Vagina (tissue), 2 donors: ENCODE measurements at regions not wholly inside any gene's neighbourhood (a gene's known extent, or its start where the extent isn't known, plus 50 kb on each side); places are given as distances from the start of the nearest gene placed in this dataset.
"Not testable (repeated sequence)": the region's sequence is repeated elsewhere in the genome, so short reads cannot be mapped to it uniquely, and the experiment has no call there.

Experiments
- DNase-seq, 2 donors: peaks; one replicate each; pipeline ENCODE4 v3.0.0-alpha.2; 2017; ENCODE audit errors: extremely low spot score in 2 of 2
- H3K27ac ChIP-seq: fragments of 200-600 bp; sonication (generic); one replicate; pipeline ENCODE4 v1.5.1; 2019
- H3K27me3 ChIP-seq: fragments of 200-600 bp; sonication (generic); one replicate; pipeline ENCODE4 v1.5.1; 2019
- H3K36me3 ChIP-seq, 2 donors: fragments of 200-600 bp; sonication (generic); one replicate each; pipeline ENCODE4 v1.5.1; 2017 to 2019
- H3K4me1 ChIP-seq: fragments of 200-600 bp; sonication (generic); one replicate; pipeline ENCODE4 v1.5.1; 2019
- H3K4me3 ChIP-seq, 2 donors: fragments of 200-600 bp; sonication (generic); 1 replicate in 1 of 2; 2 replicates in 1 of 2; pipeline ENCODE4 v1.5.1; 2016 to 2019
- H3K9me3 ChIP-seq: fragments of 200-600 bp; sonication (generic); one replicate; pipeline ENCODE4 v1.5.1; 2019
- intact Hi-C: fragments of 100-400 bp; cut with DNase I; formaldehyde crosslinking; loops from one replicate; pipeline ENCODE4 v1.15.1; 2023

GRCh38 chr16:33978784-33979183 lies 519.4 kb downstream of the TP53TG3F start:
- intact Hi-C loops, DNase-seq, H3K4me3 ChIP-seq: not testable (repeated sequence)

GRCh38 chr16:33979613-33980012 lies 520.2 kb downstream of the TP53TG3F start:
- H3K36me3 ChIP-seq, intact Hi-C loops, H3K27me3 ChIP-seq, H3K4me3 ChIP-seq, H3K4me1 ChIP-seq, DNase-seq, H3K27ac ChIP-seq, H3K9me3 ChIP-seq: not testable (repeated sequence)

More at GRCh38 chr16:33978784-33979183, 519.4 kb downstream of the TP53TG3F start:
- H3K27ac ChIP-seq, H3K4me1 ChIP-seq, H3K27me3 ChIP-seq, H3K9me3 ChIP-seq, H3K36me3 ChIP-seq: not testable (repeated sequence)

- DNase-seq, H3K27ac ChIP-seq, H3K4me3 ChIP-seq, H3K4me1 ChIP-seq, intact Hi-C loops, H3K9me3 ChIP-seq, H3K27me3 ChIP-seq, H3K36me3 ChIP-seq: not testable (repeated sequence)
Measured at GRCh38 chr16:33980736-33981135, 521.3 kb downstream of the TP53TG3F start.

- H3K4me1 ChIP-seq, H3K36me3 ChIP-seq, intact Hi-C loops, H3K27me3 ChIP-seq, H3K27ac ChIP-seq, H3K9me3 ChIP-seq, DNase-seq, H3K4me3 ChIP-seq: not testable (repeated sequence)
Measured at GRCh38 chr16:33984428-33984827, 525.0 kb downstream of the TP53TG3F start.

GRCh38 chr16:33986521-33986920 lies 527.1 kb downstream of the TP53TG3F start:
- DNase-seq, intact Hi-C loops, H3K36me3 ChIP-seq, H3K27me3 ChIP-seq, H3K4me1 ChIP-seq, H3K4me3 ChIP-seq, H3K27ac ChIP-seq, H3K9me3 ChIP-seq: not testable (repeated sequence)

DNA sequence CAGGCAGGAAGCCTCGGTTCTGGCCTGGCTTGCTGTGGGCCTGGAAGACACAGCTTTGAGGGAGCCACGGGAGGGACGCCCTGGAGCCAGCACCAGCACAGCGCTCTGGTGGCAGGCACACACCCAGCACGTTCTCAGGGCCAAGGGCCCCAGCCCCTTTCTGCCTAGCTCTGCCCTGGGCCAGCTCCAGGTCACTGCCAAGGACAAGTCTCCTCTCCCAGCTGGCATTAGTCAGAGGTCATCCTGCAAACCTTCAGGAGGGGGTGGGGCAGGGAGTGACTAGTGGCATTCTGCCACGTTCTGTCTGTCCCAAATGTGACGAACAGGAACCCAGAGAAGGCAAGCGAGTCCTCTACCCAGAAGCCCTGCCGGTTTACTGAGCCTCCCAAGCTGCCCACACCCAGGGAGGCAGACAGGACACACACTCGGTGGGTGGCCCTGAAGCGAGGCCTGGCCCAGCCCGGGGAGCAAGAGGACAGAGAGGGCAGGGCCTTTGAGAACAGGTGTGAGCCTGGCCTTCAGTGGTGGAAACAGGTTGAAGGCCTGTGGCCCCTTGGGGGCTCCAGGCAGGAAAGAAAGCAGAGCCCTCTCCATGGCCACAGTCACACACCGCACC lies 528.0 kb downstream of the TP53TG3F start:
- H3K4me3 ChIP-seq, H3K27ac ChIP-seq, H3K4me1 ChIP-seq, intact Hi-C loops, H3K27me3 ChIP-seq, H3K36me3 ChIP-seq, H3K9me3 ChIP-seq, DNase-seq: not testable (repeated sequence)

GRCh38 chr16:33988012-33988411 lies 528.6 kb downstream of the TP53TG3F start:
- H3K36me3 ChIP-seq, DNase-seq, H3K9me3 ChIP-seq, H3K4me3 ChIP-seq, H3K4me1 ChIP-seq, H3K27me3 ChIP-seq, intact Hi-C loops, H3K27ac ChIP-seq: not testable (repeated sequence)

GRCh38 chr16:33990488-33990887 lies 531.1 kb downstream of the TP53TG3F start:
- H3K9me3 ChIP-seq, DNase-seq, intact Hi-C loops, H3K4me1 ChIP-seq, H3K27ac ChIP-seq, H3K36me3 ChIP-seq, H3K4me3 ChIP-seq, H3K27me3 ChIP-seq: not testable (repeated sequence)

- peak in 1 of 2 donors; percentile 20 for DNase-seq
- H3K9me3 ChIP-seq, H3K36me3 ChIP-seq, H3K27ac ChIP-seq, H3K4me3 ChIP-seq, H3K27me3 ChIP-seq, intact Hi-C loops, H3K4me1 ChIP-seq: not testable (repeated sequence)
Measured at GRCh38 chr16:33992513-33993177, 533.2 kb downstream of the TP53TG3F start.

DNA sequence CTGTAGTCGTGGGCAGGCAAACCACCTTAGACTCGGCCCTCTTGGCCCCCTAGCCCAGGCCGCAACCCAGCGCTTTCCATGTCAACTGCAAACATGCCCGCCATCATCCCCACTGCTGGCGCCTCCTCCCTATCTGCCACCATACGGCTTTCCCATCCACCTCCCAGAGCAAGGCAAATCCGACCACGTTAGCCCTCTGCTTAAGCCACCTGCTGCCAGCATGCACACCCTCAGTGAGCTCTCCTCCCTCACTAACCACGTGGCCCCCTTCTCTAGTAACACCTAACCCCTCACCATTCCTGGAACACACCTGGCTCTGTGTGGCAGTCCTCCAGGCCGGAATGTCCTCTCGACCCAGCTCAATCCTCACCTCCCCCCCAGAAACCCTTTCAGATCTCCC lies 534.8 kb downstream of the TP53TG3F start:
- H3K9me3 ChIP-seq, intact Hi-C loops, H3K27ac ChIP-seq, H3K4me1 ChIP-seq, H3K36me3 ChIP-seq, DNase-seq, H3K4me3 ChIP-seq, H3K27me3 ChIP-seq: not testable (repeated sequence)

GRCh38 chr16:33995821-33996372 lies 536.5 kb downstream of the TP53TG3F start:
- peak in 1 of 2 donors; percentile 70 for DNase-seq
- H3K4me1 ChIP-seq, H3K27me3 ChIP-seq: not testable (repeated sequence)

GRCh38 chr16:34001184-34001583 lies 541.8 kb downstream of the TP53TG3F start:
- not testable (repeated sequence) for DNase-seq, H3K9me3 ChIP-seq, H3K27me3 ChIP-seq

More at GRCh38 chr16:33995821-33996372, 536.5 kb downstream of the TP53TG3F start:
- H3K36me3 ChIP-seq, H3K9me3 ChIP-seq, H3K4me3 ChIP-seq, intact Hi-C loops, H3K27ac ChIP-seq: not testable (repeated sequence)

GRCh38 chr16:34001961-34002360 lies 542.5 kb downstream of the TP53TG3F start:
- intact Hi-C loops, H3K4me3 ChIP-seq, H3K27me3 ChIP-seq, H3K27ac ChIP-seq, H3K36me3 ChIP-seq, H3K4me1 ChIP-seq, DNase-seq, H3K9me3 ChIP-seq: not testable (repeated sequence)

More at GRCh38 chr16:34001184-34001583, 541.8 kb downstream of the TP53TG3F start:
- H3K4me3 ChIP-seq, H3K4me1 ChIP-seq, H3K27ac ChIP-seq, H3K36me3 ChIP-seq, intact Hi-C loops: not testable (repeated sequence)
